NCI-H82 (cell line): ENCODE measurements at regions not wholly inside any gene's neighbourhood (a gene's known extent, or its start where the extent isn't known, plus 50 kb on each side); places are given as distances from the start of the nearest gene placed in this dataset.

ENCODE experiments used
- DNase-seq: peaks from one replicate; lab custom pipeline; 2025; lab: John Stamatoyannopoulos, UW

- no peak for DNase-seq
Observed at GRCh38 chr2:234835738-234836137, 116.1 kb upstream of the SH3BP4 start.

- DNase-seq, result no peak
Observed at GRCh38 chr2:234834228-234834923, 117.4 kb upstream of the SH3BP4 start.

GRCh38 chr2:234830853-234831252 lies 121.0 kb upstream of the SH3BP4 start:
- DNase-seq, result no peak

GRCh38 chr2:234829074-234829455 lies 122.8 kb upstream of the SH3BP4 start:
- no peak for DNase-seq

- DNase-seq, result no peak
Observed at GRCh38 chr2:234828382-234829073, 123.3 kb upstream of the SH3BP4 start.

- DNase-seq, result no peak
Observed at GRCh38 chr2:234827096-234827860, 124.5 kb upstream of the SH3BP4 start.

- no peak for DNase-seq
Observed at GRCh38 chr2:234826681-234827080, 125.1 kb upstream of the SH3BP4 start.

GRCh38 chr2:234825616-234826015 lies 126.2 kb upstream of the SH3BP4 start:
- DNase-seq, result no peak

GRCh38 chr2:234823877-234824376 lies 127.9 kb upstream of the SH3BP4 start:
- DNase-seq, result no peak

GRCh38 chr2:234823196-234823876 lies 128.5 kb upstream of the SH3BP4 start:
- no peak for DNase-seq

GRCh38 chr2:234821946-234822475 lies 129.8 kb upstream of the SH3BP4 start:
- no peak for DNase-seq

GRCh38 chr2:234818937-234819336 lies 132.9 kb upstream of the SH3BP4 start:
- DNase-seq, result no peak

GRCh38 chr2:234816491-234816890 lies 135.3 kb upstream of the SH3BP4 start:
- DNase-seq, result no peak

GRCh38 chr2:234816056-234816455 lies 135.8 kb upstream of the SH3BP4 start:
- DNase-seq, result no peak

- DNase-seq, result no peak
Observed at GRCh38 chr2:234814374-234814773, 137.4 kb upstream of the SH3BP4 start.

- DNase-seq, result no peak
Observed at GRCh38 chr2:234812851-234813250, 139.0 kb upstream of the SH3BP4 start.

GRCh38 chr2:234808907-234809306 lies 142.9 kb upstream of the SH3BP4 start:
- no peak for DNase-seq

- no peak for DNase-seq
Observed at GRCh38 chr2:234806818-234807217, 145.0 kb upstream of the SH3BP4 start.

- no peak for DNase-seq
Observed at GRCh38 chr2:234805836-234806235, 146.0 kb upstream of the SH3BP4 start.

GRCh38 chr2:234804704-234805103 lies 147.1 kb upstream of the SH3BP4 start:
- no peak for DNase-seq

GRCh38 chr2:234802845-234803171 lies 149.0 kb upstream of the SH3BP4 start:
- no peak for DNase-seq
